MM.1S (cell line): ENCODE measurements at regions not wholly inside any gene's neighbourhood (a gene's known extent, or its start where the extent isn't known, plus 50 kb on each side); places are given as distances from the start of the nearest gene placed in this dataset.

Source experiments
- DNase-seq: peaks from one replicate; pipeline ENCODE4 v3.0.0-alpha.2; 2015
- H2AFZ ChIP-seq: fragments of 300-600 bp; sonication (generic); 2 replicates; pipeline ENCODE4 v1.6.0; 2016; ENCODE audit warnings: antibody characterized with exemption, low read length
- H3F3A ChIP-seq: fragments of 300-600 bp; sonication (generic); 2 replicates; pipeline ENCODE4 v1.6.1; 2016; ENCODE audit warnings: mild to moderate bottlenecking, antibody characterized with exemption, low read length, moderate library complexity, mixed read lengths; ENCODE audit not compliant: insufficient read depth
- H3K27ac ChIP-seq: fragments of 300-600 bp; sonication (generic); 2 replicates; pipeline ENCODE4 v1.5.1; 2016; ENCODE audit warnings: mild to moderate bottlenecking, low read length
- H3K27me3 ChIP-seq: fragments of 300-600 bp; sonication (generic); replicated peaks from 2 replicates; pipeline ENCODE4 v1.6.0; 2016; ENCODE audit warnings: low read length; ENCODE audit not compliant: insufficient read depth
- H3K36me3 ChIP-seq: fragments of 300-600 bp; sonication (generic); replicated peaks from 2 replicates; pipeline ENCODE4 v1.6.1; 2016; ENCODE audit warnings: mild to moderate bottlenecking, low read length, mixed read lengths; ENCODE audit not compliant: insufficient read depth
- H3K4me1 ChIP-seq: fragments of 300-600 bp; sonication (generic); 2 replicates; pipeline ENCODE4 v1.6.1; 2016; ENCODE audit warnings: low read length, mixed read lengths
- H3K4me2 ChIP-seq: fragments of 300-600 bp; sonication (generic); 2 replicates; pipeline ENCODE4 v1.6.0; 2016; ENCODE audit warnings: low read depth, low read length
- H3K4me3 ChIP-seq: fragments of 300-600 bp; sonication (generic); 2 replicates; pipeline ENCODE4 v1.5.1; 2016; ENCODE audit warnings: low read length, mixed read lengths
- H3K79me2 ChIP-seq: fragments of 300-600 bp; sonication (generic); 2 replicates; pipeline ENCODE4 v1.6.1; 2016; ENCODE audit warnings: mixed run types, low read length, mixed read lengths
- H3K9ac ChIP-seq: fragments of 300-600 bp; sonication (generic); 2 replicates; pipeline ENCODE4 v1.6.1; 2016; ENCODE audit warnings: low read length, mixed read lengths
- H3K9me2 ChIP-seq: fragments of 300-600 bp; sonication (generic); replicated peaks from 2 replicates; pipeline ENCODE4 v1.6.1; 2016; ENCODE audit warnings: mild to moderate bottlenecking, low read length, mixed read lengths; ENCODE audit not compliant: insufficient read depth
- H3K9me3 ChIP-seq: fragments of 300-600 bp; sonication (generic); replicated peaks from 2 replicates; pipeline ENCODE4 v1.6.1; 2016; ENCODE audit warnings: mild to moderate bottlenecking, low read length, mixed read lengths; ENCODE audit not compliant: insufficient read depth
- H4K20me1 ChIP-seq: fragments of 300-600 bp; sonication (generic); 2 replicates; pipeline ENCODE4 v1.6.1; 2016; ENCODE audit warnings: mild to moderate bottlenecking, low read length, moderate library complexity, mixed read lengths; ENCODE audit not compliant: insufficient read depth
- EZH2 ChIP-seq: fragments of 300-600 bp; sonication (generic); optimal IDR thresholded peaks from 2 replicates; pipeline ENCODE3; 2017; ENCODE audit warnings: low read depth, mild to moderate bottlenecking, antibody characterized with exemption, low read length, mixed read lengths
- EZH2phosphoT487 ChIP-seq: fragments of 300-600 bp; sonication (generic); IDR thresholded peaks from 2 replicates; pipeline ENCODE4 v1.6.1; 2018; ENCODE audit warnings: antibody characterized with exemption, low read length
- TF ChIP-seq, protein P1 (sequence below): fragments of 300-600 bp; sonication (generic); IDR thresholded peaks from 2 replicates; pipeline ENCODE4 v1.5.1; 2016; ENCODE audit warnings: antibody characterized with exemption, low read length, mixed read lengths

DNA sequence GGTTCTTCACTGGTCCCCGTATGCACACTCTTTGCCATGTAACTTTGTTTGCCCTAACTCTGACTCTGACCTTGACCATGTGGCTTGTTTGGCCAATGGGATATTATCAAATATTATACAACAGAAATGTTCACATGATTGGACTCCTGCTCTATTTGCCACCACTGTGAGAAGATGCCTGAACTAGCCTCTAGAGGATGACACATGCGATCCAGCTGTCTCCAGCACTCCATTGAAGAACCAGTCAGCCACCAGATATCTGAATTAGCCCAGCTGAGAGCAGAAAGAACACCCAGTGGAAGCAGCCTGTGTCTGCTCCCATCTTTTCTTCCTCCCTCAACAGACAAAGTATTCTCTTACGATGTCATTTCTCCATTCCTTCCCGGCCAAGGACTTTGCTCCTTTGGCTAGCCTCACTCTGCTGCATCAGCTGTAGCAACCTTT, 412.1 kb downstream of the IRS1 start:
- H2AFZ ChIP-seq: no peak overlapping the region
- no peaks in the 10 kb centered on the region for H3F3A ChIP-seq
- no peak overlapping the region for H3K9ac ChIP-seq
- no peak for DNase-seq
- H3K4me1 ChIP-seq: no peaks in the 10 kb centered on the region
- H3K4me3 ChIP-seq: no peak overlapping the region
- H3K4me2 ChIP-seq: no peak overlapping the region
- H3K27me3 ChIP-seq: no peaks in the 10 kb centered on the region
- no peak overlapping the region for H3K27ac ChIP-seq
- no peaks in the 10 kb centered on the region for H4K20me1 ChIP-seq
- H3K36me3 ChIP-seq: no peaks in the 10 kb centered on the region
- H3K9me2 ChIP-seq: no peaks in the 10 kb centered on the region
- H3K79me2 ChIP-seq: no peaks in the 10 kb centered on the region
- no peaks in the 10 kb centered on the region for H3K9me3 ChIP-seq
- TF ChIP-seq, protein P1, sequence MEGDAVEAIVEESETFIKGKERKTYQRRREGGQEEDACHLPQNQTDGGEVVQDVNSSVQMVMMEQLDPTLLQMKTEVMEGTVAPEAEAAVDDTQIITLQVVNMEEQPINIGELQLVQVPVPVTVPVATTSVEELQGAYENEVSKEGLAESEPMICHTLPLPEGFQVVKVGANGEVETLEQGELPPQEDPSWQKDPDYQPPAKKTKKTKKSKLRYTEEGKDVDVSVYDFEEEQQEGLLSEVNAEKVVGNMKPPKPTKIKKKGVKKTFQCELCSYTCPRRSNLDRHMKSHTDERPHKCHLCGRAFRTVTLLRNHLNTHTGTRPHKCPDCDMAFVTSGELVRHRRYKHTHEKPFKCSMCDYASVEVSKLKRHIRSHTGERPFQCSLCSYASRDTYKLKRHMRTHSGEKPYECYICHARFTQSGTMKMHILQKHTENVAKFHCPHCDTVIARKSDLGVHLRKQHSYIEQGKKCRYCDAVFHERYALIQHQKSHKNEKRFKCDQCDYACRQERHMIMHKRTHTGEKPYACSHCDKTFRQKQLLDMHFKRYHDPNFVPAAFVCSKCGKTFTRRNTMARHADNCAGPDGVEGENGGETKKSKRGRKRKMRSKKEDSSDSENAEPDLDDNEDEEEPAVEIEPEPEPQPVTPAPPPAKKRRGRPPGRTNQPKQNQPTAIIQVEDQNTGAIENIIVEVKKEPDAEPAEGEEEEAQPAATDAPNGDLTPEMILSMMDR: no peak
- TF ChIP-seq EZH2phosphoT487 (no peak), EZH2 (no peak)

DNA sequence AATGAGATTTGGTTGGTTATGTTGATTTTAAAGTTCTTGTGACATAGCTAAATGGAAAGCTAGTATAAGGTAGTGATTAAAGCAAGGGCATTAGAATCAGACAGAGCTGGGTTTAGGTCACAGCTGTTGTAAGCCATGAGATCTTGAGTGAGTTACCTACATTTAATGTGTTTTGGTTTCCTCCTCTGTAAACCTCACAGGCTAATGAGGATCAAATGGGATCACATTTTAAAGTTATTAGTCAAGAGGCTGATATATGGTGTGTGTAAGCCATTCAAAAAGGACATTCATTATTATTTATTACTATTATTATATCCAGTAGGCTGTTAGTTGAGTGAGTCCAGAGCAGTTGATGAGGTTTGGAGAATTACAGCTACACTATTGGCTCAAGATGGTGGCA, 416.2 kb downstream of the IRS1 start:
- H3K79me2 ChIP-seq: no peaks in the 10 kb centered on the region
- no peaks in the 10 kb centered on the region for H3K4me1 ChIP-seq
- no peak overlapping the region for H3K9ac ChIP-seq
- no peaks in the 10 kb centered on the region for H4K20me1 ChIP-seq
- TF ChIP-seq EZH2phosphoT487 (no peak), EZH2 (no peak)
- TF ChIP-seq, protein P1: no peak
- H3K9me3 ChIP-seq: no peaks in the 10 kb centered on the region
- no peaks in the 10 kb centered on the region for H3F3A ChIP-seq
- no peaks in the 10 kb centered on the region for H3K36me3 ChIP-seq
- H3K4me2 ChIP-seq: no peak overlapping the region
- H2AFZ ChIP-seq: no peak overlapping the region
- no peaks in the 10 kb centered on the region for H3K27me3 ChIP-seq
- H3K9me2 ChIP-seq: no peaks in the 10 kb centered on the region
- H3K4me3 ChIP-seq: no peak overlapping the region
- no peak overlapping the region for H3K27ac ChIP-seq
- DNase-seq: no peak

DNA sequence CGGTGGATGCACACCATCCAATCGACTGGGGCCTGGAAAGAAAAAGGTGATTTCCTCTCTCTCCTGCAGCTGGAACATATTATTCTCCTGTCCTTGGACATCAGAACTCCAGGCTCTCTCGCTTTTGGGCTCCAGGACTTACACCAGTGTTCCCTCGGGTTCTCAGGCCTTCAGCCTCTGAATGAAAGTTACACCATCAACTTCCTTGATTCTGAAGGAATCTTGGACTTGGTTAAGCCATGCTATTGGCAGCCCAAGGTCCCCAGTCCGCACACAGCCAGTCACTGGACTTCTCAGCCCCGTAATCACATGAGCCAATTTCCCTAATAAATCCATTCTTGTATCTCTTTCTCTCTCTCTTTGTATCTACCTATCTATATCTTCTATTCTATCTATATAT, 418.9 kb downstream of the IRS1 start:
- Histone ChIP-seq H3K4me3 (no peak overlapping the region), H3K4me2 (no peak overlapping the region), H3K9me3 (no peaks in the 10 kb centered on the region), H3K79me2 (no peaks in the 10 kb centered on the region), H3F3A (no peaks in the 10 kb centered on the region), H3K27me3 (no peaks in the 10 kb centered on the region), H3K9ac (no peak overlapping the region), H4K20me1 (no peaks in the 10 kb centered on the region), H3K27ac (no peak overlapping the region), H3K4me1 (no peaks in the 10 kb centered on the region), H2AFZ (no peak overlapping the region), H3K36me3 (no peaks in the 10 kb centered on the region), H3K9me2 (no peaks in the 10 kb centered on the region)
- DNase-seq: no peak
- TF ChIP-seq EZH2 (no peak), EZH2phosphoT487 (no peak)
- TF ChIP-seq, protein P1: no peak
